ENCODE measurements at regions not wholly inside any gene's neighbourhood (a gene's known extent, or its start where the extent isn't known, plus 50 kb on each side); places are given as distances from the start of the nearest gene placed in this dataset.

DNA sequence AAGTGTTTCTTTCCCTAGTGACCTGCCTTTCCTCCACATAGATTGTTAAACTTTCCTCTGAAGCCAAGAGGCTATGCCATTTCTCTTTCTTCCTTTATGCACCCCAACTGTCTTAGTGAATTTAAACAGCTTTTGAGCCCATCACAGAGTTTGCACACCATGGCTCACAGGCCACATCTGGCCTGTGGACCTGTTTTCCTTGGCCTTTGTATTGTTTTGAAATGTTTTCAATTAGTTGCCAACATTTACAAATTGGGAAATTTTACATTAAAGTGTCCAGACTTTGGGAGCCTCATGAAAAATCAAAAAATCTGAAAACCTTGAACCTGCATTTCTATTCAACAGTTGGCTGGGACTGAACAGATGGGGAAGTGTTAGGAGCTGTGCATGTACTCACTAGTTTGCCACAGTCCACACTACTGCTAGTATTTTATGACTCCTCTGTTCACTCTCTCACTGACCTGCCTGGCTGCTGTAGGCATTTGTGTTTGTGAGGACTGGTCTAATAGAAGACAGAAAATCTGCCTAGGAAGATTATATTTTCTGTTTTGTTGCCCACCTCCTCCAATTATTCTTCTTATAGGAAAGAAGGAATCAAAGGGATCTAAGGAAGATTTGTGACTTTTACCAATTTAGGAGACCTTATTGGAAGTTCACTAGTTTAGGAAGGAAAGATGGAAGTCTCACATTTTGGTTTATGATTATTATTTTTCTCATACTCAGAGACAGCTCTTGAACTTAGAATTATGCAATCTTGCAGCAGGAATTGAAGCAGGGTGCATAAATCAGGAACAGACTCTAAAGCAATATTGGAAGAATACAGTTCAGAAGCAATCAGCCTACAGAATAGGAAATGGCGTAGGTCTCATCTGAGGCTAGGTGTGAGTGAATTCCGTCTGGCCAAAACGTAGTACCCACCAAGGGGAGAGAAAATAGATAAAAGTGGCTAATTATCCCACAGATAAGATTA, 134.7 kb downstream of the HLX start:
- TF ChIP-seq, protein P1, sequence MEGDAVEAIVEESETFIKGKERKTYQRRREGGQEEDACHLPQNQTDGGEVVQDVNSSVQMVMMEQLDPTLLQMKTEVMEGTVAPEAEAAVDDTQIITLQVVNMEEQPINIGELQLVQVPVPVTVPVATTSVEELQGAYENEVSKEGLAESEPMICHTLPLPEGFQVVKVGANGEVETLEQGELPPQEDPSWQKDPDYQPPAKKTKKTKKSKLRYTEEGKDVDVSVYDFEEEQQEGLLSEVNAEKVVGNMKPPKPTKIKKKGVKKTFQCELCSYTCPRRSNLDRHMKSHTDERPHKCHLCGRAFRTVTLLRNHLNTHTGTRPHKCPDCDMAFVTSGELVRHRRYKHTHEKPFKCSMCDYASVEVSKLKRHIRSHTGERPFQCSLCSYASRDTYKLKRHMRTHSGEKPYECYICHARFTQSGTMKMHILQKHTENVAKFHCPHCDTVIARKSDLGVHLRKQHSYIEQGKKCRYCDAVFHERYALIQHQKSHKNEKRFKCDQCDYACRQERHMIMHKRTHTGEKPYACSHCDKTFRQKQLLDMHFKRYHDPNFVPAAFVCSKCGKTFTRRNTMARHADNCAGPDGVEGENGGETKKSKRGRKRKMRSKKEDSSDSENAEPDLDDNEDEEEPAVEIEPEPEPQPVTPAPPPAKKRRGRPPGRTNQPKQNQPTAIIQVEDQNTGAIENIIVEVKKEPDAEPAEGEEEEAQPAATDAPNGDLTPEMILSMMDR (IDR thresholded peaks at IDR 0.05), result no peak
- Histone ChIP-seq H3K4me1 (no peaks in the 10 kb centered on the region), H3K27me3 (no peaks in the 10 kb centered on the region), H3K9me3 (no peaks in the 10 kb centered on the region), H3K36me3 (no peaks in the 10 kb centered on the region), H3K4me3 (no peak overlapping the region), H3K27ac (no peak overlapping the region)
- FAIRE-seq (no peak), ATAC-seq (no peak), DNase-seq (no peak)
- intact Hi-C loops (cut with DNase I), result no loop called here
- 68 to 73% methylated on average over 3 of the region's 3 CpGs for WGBS, 2 donors

DNA sequence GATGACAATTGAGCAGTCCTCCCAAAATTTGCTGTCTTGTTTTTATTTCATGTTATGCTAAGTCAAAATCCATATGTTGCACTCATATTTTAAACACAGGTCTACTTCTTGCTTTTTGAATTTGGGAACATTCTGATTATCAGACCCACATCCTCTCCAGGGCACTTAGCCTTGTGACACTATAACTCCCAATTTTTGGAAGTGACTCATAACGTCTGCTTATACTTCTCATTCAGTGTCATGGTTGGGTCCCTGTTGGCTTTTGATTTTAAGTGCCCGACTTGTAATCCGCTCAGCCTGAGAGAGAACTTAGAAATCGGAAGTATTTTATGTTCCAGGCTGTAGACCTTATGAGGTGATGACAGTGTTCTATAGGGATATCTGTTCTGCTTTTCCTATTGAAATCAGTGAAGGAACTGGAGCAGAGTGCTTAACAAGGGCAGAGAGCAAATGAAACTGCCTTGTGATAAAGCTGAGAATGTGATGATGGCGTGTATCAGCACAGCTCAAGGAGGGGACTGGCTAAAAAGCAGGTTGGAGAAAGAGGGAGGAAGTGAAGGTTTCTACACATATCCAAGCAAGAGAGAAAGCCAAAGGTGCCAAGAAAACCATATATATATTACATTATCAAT, 136.0 kb downstream of the HLX start:
- Histone ChIP-seq H3K27ac (no peak overlapping the region), H3K27me3 (no peaks in the 10 kb centered on the region), H3K9me3 (no peaks in the 10 kb centered on the region), H3K36me3 (no peaks in the 10 kb centered on the region), H3K4me1 (no peaks in the 10 kb centered on the region), H3K4me3 (no peak overlapping the region)
- TF ChIP-seq, protein P1 (IDR thresholded peaks at IDR 0.05), result no peak
- no peak for ATAC-seq
- no peak for DNase-seq
- 81 to 87% methylated on average over 5 of the region's 5 CpGs for WGBS, 2 donors
- no peak for FAIRE-seq
- intact Hi-C loops (cut with DNase I), result no loop called here

GRCh38 chr1:221016751-221017150, 137.5 kb downstream of the HLX start:
- Histone ChIP-seq H3K4me1 (no peaks in the 10 kb centered on the region), H3K4me3 (no peak overlapping the region), H3K27ac (no peak overlapping the region), H3K36me3 (no peaks in the 10 kb centered on the region), H3K27me3 (no peaks in the 10 kb centered on the region), H3K9me3 (no peaks in the 10 kb centered on the region)
- intact Hi-C loops (cut with DNase I), result no loop called here
- no peak for DNase-seq
- TF ChIP-seq, protein P1 (IDR thresholded peaks at IDR 0.05), result no peak
- ATAC-seq, result no peak
- FAIRE-seq, result no peak

GRCh38 chr1:221018414-221018813, 139.2 kb downstream of the HLX start:
- no peak overlapping the region for H3K4me3 ChIP-seq
- H3K9me3 ChIP-seq, result no peaks in the 10 kb centered on the region
- WGBS, 2 donors, result 56 to 70% methylated on average over 1 of the region's 1 CpG
- H3K27ac ChIP-seq, result no peak overlapping the region
- FAIRE-seq, result no peak
- no peaks in the 10 kb centered on the region for H3K4me1 ChIP-seq
- H3K36me3 ChIP-seq, result no peaks in the 10 kb centered on the region
- no peaks in the 10 kb centered on the region for H3K27me3 ChIP-seq
- no peak for DNase-seq
- TF ChIP-seq, protein P1 (IDR thresholded peaks at IDR 0.05), result no peak
- intact Hi-C loops (cut with DNase I), result no loop called here
- ATAC-seq, result no peak

- FAIRE-seq (no peak), DNase-seq (no peak), ATAC-seq (no peak)
- H3K27ac ChIP-seq, result no peak overlapping the region
- no peak overlapping the region for H3K4me3 ChIP-seq
- TF ChIP-seq, protein P1 (IDR thresholded peaks at IDR 0.05), result no peak
- no peaks in the 10 kb centered on the region for H3K27me3 ChIP-seq
- no peaks in the 10 kb centered on the region for H3K36me3 ChIP-seq
- intact Hi-C loops (cut with DNase I), result no loop called here
- no peaks in the 10 kb centered on the region for H3K9me3 ChIP-seq
- H3K4me1 ChIP-seq, result no peaks in the 10 kb centered on the region
- WGBS, 2 donors, result 78 to 79% methylated on average over 3 of the region's 3 CpGs
Measured at GRCh38 chr1:221022331-221022730, 143.1 kb downstream of the HLX start.
